Right atrium auricular region (tissue), 2 donors: ENCODE measurements at regions not wholly inside any gene's neighbourhood (a gene's known extent, or its start where the extent isn't known, plus 50 kb on each side); places are given as distances from the start of the nearest gene placed in this dataset.

Source experiments
- DNase-seq: peaks from one replicate; pipeline ENCODE4 v3.0.0-alpha.2; 2019; ENCODE audit warnings: low spot score
- H3K27ac ChIP-seq, 2 donors: fragments of 200-600 bp; sonication (generic); 1 replicate in 1 of 2; 2 replicates in 1 of 2; pipeline ENCODE4 v1.5.1; 2016 to 2019
- H3K27me3 ChIP-seq, 2 donors: fragments of 200-600 bp; sonication (generic); one replicate each; pipeline versions ENCODE4 v1.5.1 to v1.6.0; 2017 to 2019
- H3K36me3 ChIP-seq: fragments of 200-600 bp; sonication (generic); one replicate; pipeline ENCODE4 v1.5.1; 2016
- H3K4me1 ChIP-seq, 2 donors: fragments of 200-600 bp; sonication (generic); one replicate each; pipeline versions ENCODE4 v1.5.1 to v1.6.0; 2017 to 2019
- H3K4me3 ChIP-seq, 2 donors: fragments of 200-600 bp; sonication (generic); 1 replicate in 1 of 2; 2 replicates in 1 of 2; pipeline ENCODE4 v1.5.1; 2017 to 2019; ENCODE audit warnings: mild to moderate bottlenecking in 1 of 2, moderate library complexity in 1 of 2
- H3K9me3 ChIP-seq, 2 donors: fragments of 200-600 bp; sonication (generic); one replicate each; pipeline ENCODE4 v1.5.1; 2019
- CTCF ChIP-seq, 2 donors: fragments of 200-600 bp; sonication (generic); IDR thresholded peaks; one replicate each; pipeline ENCODE4 v1.5.1; 2019; ENCODE audit warnings: antibody characterized with exemption in 2 of 2

GRCh38 chr1:29527314-29528004, 291.1 kb downstream of the PTPRU start:
- H3K4me1 ChIP-seq: no peaks in the 10 kb centered on the region

GRCh38 chr1:29525941-29526340, 289.6 kb downstream of the PTPRU start:
- TF ChIP-seq CTCF (IDR thresholded peaks at IDR 0.05): no peak
- Histone ChIP-seq H3K36me3 (no peaks in the 10 kb centered on the region), H3K4me3 (no peak overlapping the region), H3K27me3 (no peaks in the 10 kb centered on the region), H3K27ac (no peak overlapping the region), H3K4me1 (no peaks in the 10 kb centered on the region), H3K9me3 (peaks cover 0 to 26% of the 10 kb centered on the region in 2 donors)
- DNase-seq: no peak

More at GRCh38 chr1:29527314-29528004, 291.1 kb downstream of the PTPRU start:
- TF ChIP-seq CTCF (IDR thresholded peaks at IDR 0.05): no peak
- H3K4me3 ChIP-seq: no peak overlapping the region
- H3K27me3 ChIP-seq: no peaks in the 10 kb centered on the region
- no peak for DNase-seq
- H3K27ac ChIP-seq: no peak overlapping the region
- no peaks in the 10 kb centered on the region for H3K36me3 ChIP-seq
- peaks cover 0 to 26% of the 10 kb centered on the region in 2 donors for H3K9me3 ChIP-seq

GRCh38 chr1:29524285-29525065, 288.2 kb downstream of the PTPRU start:
- H3K27me3 ChIP-seq: no peaks in the 10 kb centered on the region
- TF ChIP-seq CTCF (IDR thresholded peaks at IDR 0.05): no peak
- no peak for DNase-seq
- H3K27ac ChIP-seq: no peak overlapping the region
- H3K36me3 ChIP-seq: no peaks in the 10 kb centered on the region
- peaks cover 0 to 14% of the 10 kb centered on the region in 2 donors for H3K9me3 ChIP-seq
- no peak overlapping the region for H3K4me3 ChIP-seq
- no peaks in the 10 kb centered on the region for H3K4me1 ChIP-seq

GRCh38 chr1:29523576-29523975, 287.3 kb downstream of the PTPRU start:
- no peak for TF ChIP-seq CTCF (IDR thresholded peaks at IDR 0.05)
- H3K4me3 ChIP-seq: no peak overlapping the region
- H3K4me1 ChIP-seq: no peaks in the 10 kb centered on the region
- H3K27me3 ChIP-seq: no peaks in the 10 kb centered on the region
- DNase-seq: no peak
- H3K36me3 ChIP-seq: no peaks in the 10 kb centered on the region
- peaks cover 0 to 5% of the 10 kb centered on the region in 2 donors for H3K9me3 ChIP-seq
- H3K27ac ChIP-seq: no peak overlapping the region

- no peaks in the 10 kb centered on the region for H3K36me3 ChIP-seq
- H3K4me3 ChIP-seq: no peak overlapping the region
- H3K4me1 ChIP-seq: no peaks in the 10 kb centered on the region
- H3K27me3 ChIP-seq: no peaks in the 10 kb centered on the region
- TF ChIP-seq CTCF (IDR thresholded peaks at IDR 0.05): no peak
- H3K27ac ChIP-seq: no peak overlapping the region
- H3K9me3 ChIP-seq: peaks cover 0 to under 1% of the 10 kb centered on the region in 2 donors
- no peak for DNase-seq
Observed at GRCh38 chr1:29523136-29523535, 286.8 kb downstream of the PTPRU start.
